Lung (tissue), 11 donors: ENCODE measurements at regions not wholly inside any gene's neighbourhood (a gene's known extent, or its start where the extent isn't known, plus 50 kb on each side); places are given as distances from the start of the nearest gene placed in this dataset.

Experiments
- ATAC-seq: fragments of 200-7000 bp; cut with Tn5 transposase; one replicate; pipeline ENCODE4 v1.9.1; 2020; ENCODE audit warnings: moderate number of reproducible peaks; ENCODE audit not compliant: insufficient read depth, low FRiP score
- DNase-seq, 3 donors: peaks; one replicate each; pipeline ENCODE4 v3.0.0-alpha.2; 2013 to 2017
- H3K27ac ChIP-seq, 2 donors: one replicate each; pipeline ENCODE4 v1.5.1; 2013; ENCODE audit warnings: mild to moderate bottlenecking in 2 of 2, moderate library complexity in 2 of 2, control low read depth in 1 of 2, inconsistent platforms in 1 of 2, low read depth in 1 of 2, low read length in 1 of 2
- H3K27me3 ChIP-seq, 3 donors: one replicate each; pipeline ENCODE4 v1.5.1; 2013; ENCODE audit warnings: low read length in 2 of 3; ENCODE audit not compliant: control insufficient read depth in 3 of 3, insufficient read depth in 3 of 3
- H3K36me3 ChIP-seq, 4 donors: one replicate each; pipeline ENCODE4 v1.5.1; 2013; ENCODE audit warnings: low read length in 4 of 4, mild to moderate bottlenecking in 1 of 4, moderate library complexity in 1 of 4; ENCODE audit not compliant: control insufficient read depth in 4 of 4, insufficient read depth in 4 of 4
- H3K4me1 ChIP-seq, 5 donors: one replicate each; pipeline ENCODE4 v1.5.1; 2013; ENCODE audit warnings: low read length in 5 of 5, mild to moderate bottlenecking in 2 of 5, moderate library complexity in 1 of 5; ENCODE audit not compliant: control insufficient read depth in 5 of 5, insufficient read depth in 5 of 5
- H3K4me3 ChIP-seq: one replicate; pipeline ENCODE4 v1.5.1; 2013; ENCODE audit warnings: mild to moderate bottlenecking, control low read depth, moderate library complexity
- H3K9ac ChIP-seq, 2 donors: one replicate each; pipeline ENCODE4 v1.5.1; 2013; ENCODE audit warnings: low read length in 2 of 2, control low read depth in 1 of 2; ENCODE audit not compliant: insufficient read depth in 1 of 2
- H3K9me3 ChIP-seq, 4 donors: one replicate each; pipeline ENCODE4 v1.5.1; 2013; ENCODE audit warnings: low read length in 3 of 4, mild to moderate bottlenecking in 1 of 4, moderate library complexity in 1 of 4; ENCODE audit not compliant: control insufficient read depth in 4 of 4, insufficient read depth in 3 of 4
- CTCF ChIP-seq: IDR thresholded peaks from 2 replicates; pipeline ENCODE4 v1.5.1; 2012; ENCODE audit warnings: mild to moderate bottlenecking; ENCODE audit errors: control extremely low read depth, extremely low read depth
- WGBS, 2 donors: extraction: QIAGEN DNeasy Blood & Tissue Kit; methylation state at CpG; one replicate each; pipeline ENCODE4 v1.1.7; 2013; 5-methylcytosine and 5-hydroxymethylcytosine counted together
- donor health status: control.
- donor health status: control.
- donor health status: Bipolar disorder and iron deficiency.
- donor health status: healthy.
- donor health status: DM: yes; HTN: yes; CAD: no.

- H3K36me3 ChIP-seq = no peaks in the 10 kb centered on the region
- WGBS, 2 donors = 41 to 55% methylated on average over 4 of the region's 4 CpGs
- DNase-seq = no peak
- H3K4me3 ChIP-seq = no peak overlapping the region
- H3K9ac ChIP-seq = no peak overlapping the region
- no peaks in the 10 kb centered on the region for H3K4me1 ChIP-seq
- no peak for TF ChIP-seq CTCF
- no peak overlapping the region for H3K27ac ChIP-seq
- no peaks in the 10 kb centered on the region for H3K9me3 ChIP-seq
- peak; percentile 76 for ATAC-seq
- H3K27me3 ChIP-seq = no peaks in the 10 kb centered on the region
These were observed 156.8 kb downstream of the WNT5A start for GRCh38 chr3:55330355-55330754.

- Histone ChIP-seq H3K27me3 (no peaks in the 10 kb centered on the region), H3K4me3 (no peak overlapping the region), H3K4me1 (no peaks in the 10 kb centered on the region), H3K36me3 (no peaks in the 10 kb centered on the region), H3K9me3 (no peaks in the 10 kb centered on the region), H3K9ac (no peak overlapping the region), H3K27ac (no peak overlapping the region)
- ATAC-seq (peak; percentile 61), DNase-seq (no peak)
- no peak for TF ChIP-seq CTCF
- WGBS, 2 donors = 66 to 82% methylated on average over 1 of the region's 1 CpG
These were observed 157.3 kb downstream of the WNT5A start for GRCh38 chr3:55329849-55330248.

GRCh38 chr3:55327131-55327920 lies 159.8 kb downstream of the WNT5A start:
- Histone ChIP-seq H3K4me1 (peaks cover 0 to 3% (median 0%) of the 10 kb centered on the region in 5 donors), H3K36me3 (no peaks in the 10 kb centered on the region), H3K27ac (no peak overlapping the region), H3K27me3 (no peaks in the 10 kb centered on the region), H3K9ac (no peak overlapping the region), H3K4me3 (no peak overlapping the region), H3K9me3 (no peaks in the 10 kb centered on the region)
- WGBS, 2 donors = 87 to 89% methylated on average over 2 of the region's 2 CpGs
- no peak for DNase-seq
- TF ChIP-seq CTCF = no peak
- ATAC-seq = no peak
